Neuronal stem cell (in vitro differentiated cells): ENCODE measurements at regions not wholly inside any gene's neighbourhood (a gene's known extent, or its start where the extent isn't known, plus 50 kb on each side); places are given as distances from the start of the nearest gene placed in this dataset.

Experiments used
- DNase-seq: peaks from one replicate; pipeline ENCODE4 v3.0.0-alpha.2; 2013; ENCODE audit warnings: low spot score
- H2AFZ ChIP-seq: one replicate; pipeline ENCODE4 v1.6.1; 2013; ENCODE audit warnings: mild to moderate bottlenecking, low read length, inconsistent platforms
- H2AK5ac ChIP-seq: 2 replicates; pipeline ENCODE4 v1.6.1; 2013; ENCODE audit warnings: low read depth, mild to moderate bottlenecking, inconsistent platforms, low read length, moderate library complexity, mixed read lengths
- H2BK120ac ChIP-seq: 2 replicates; pipeline ENCODE4 v1.6.1; 2013; ENCODE audit warnings: low read depth, mild to moderate bottlenecking, inconsistent platforms, low read length, moderate library complexity, mixed read lengths
- H2BK12ac ChIP-seq: one replicate; pipeline ENCODE4 v1.6.1; 2013; ENCODE audit warnings: low read length, inconsistent platforms
- H2BK15ac ChIP-seq: 2 replicates; pipeline ENCODE4 v1.6.1; 2013; ENCODE audit warnings: mild to moderate bottlenecking, low read length, inconsistent platforms, mixed read lengths
- H2BK5ac ChIP-seq: one replicate; pipeline ENCODE4 v1.6.1; 2013; ENCODE audit warnings: inconsistent platforms, mild to moderate bottlenecking, low read length, moderate library complexity
- H3K14ac ChIP-seq: one replicate; pipeline ENCODE4 v1.6.1; 2013; ENCODE audit warnings: low read length, inconsistent platforms
- H3K18ac ChIP-seq: 2 replicates; pipeline ENCODE4 v1.6.1; 2013; ENCODE audit warnings: low read length, inconsistent platforms
- H3K23ac ChIP-seq: 2 replicates; pipeline ENCODE4 v1.6.1; 2013; ENCODE audit warnings: low read depth, mild to moderate bottlenecking, mixed read lengths, low read length, inconsistent platforms; ENCODE audit not compliant: poor library complexity
- H3K27ac ChIP-seq: replicated peaks from 3 replicates; pipeline ENCODE4 v1.5.1; 2013; ENCODE audit warnings: low read length, inconsistent platforms
- H3K27me3 ChIP-seq, 3 experiments: 2 replicates each; pipeline ENCODE4 v1.6.1; 2013; ENCODE audit warnings: low read length in 3 of 3, mild to moderate bottlenecking in 2 of 3, inconsistent platforms in 1 of 3, low read depth in 1 of 3, mixed read lengths in 1 of 3, moderate library complexity in 1 of 3; ENCODE audit not compliant: control insufficient read depth in 3 of 3, insufficient read depth in 3 of 3
- H3K36me3 ChIP-seq, 2 donors: replicated peaks in 1 of 2; 2 replicates each; pipeline ENCODE4 v1.6.1; 2013; ENCODE audit warnings: low read length in 2 of 2; ENCODE audit not compliant: control insufficient read depth in 2 of 2, insufficient read depth in 2 of 2
- H3K4ac ChIP-seq: 2 replicates; pipeline ENCODE4 v1.6.1; 2013; ENCODE audit warnings: inconsistent platforms, mild to moderate bottlenecking, low read length, moderate library complexity
- H3K4me1 ChIP-seq, 2 donors: 1 replicate in 1 of 2; 2 replicates in 1 of 2; pipeline ENCODE4 v1.6.1; 2013; ENCODE audit warnings: low read length in 2 of 2, low read depth in 1 of 2; ENCODE audit not compliant: control insufficient read depth in 2 of 2, insufficient read depth in 1 of 2
- H3K4me2 ChIP-seq: one replicate; pipeline ENCODE4 v1.6.1; 2013; ENCODE audit warnings: mild to moderate bottlenecking, low read length, inconsistent platforms; ENCODE audit not compliant: insufficient read depth, poor library complexity, severe bottlenecking
- H3K4me3 ChIP-seq, 2 donors: 2 replicates each; pipeline ENCODE4 v1.5.1; 2013; ENCODE audit warnings: low read length in 2 of 2, mild to moderate bottlenecking in 2 of 2, inconsistent platforms in 1 of 2, moderate library complexity in 1 of 2
- H3K79me1 ChIP-seq: one replicate; pipeline ENCODE4 v1.6.1; 2013; ENCODE audit warnings: low read depth, mild to moderate bottlenecking, inconsistent platforms, low read length, moderate library complexity
- H3K9ac ChIP-seq: one replicate; pipeline ENCODE4 v1.6.1; 2013; ENCODE audit warnings: mild to moderate bottlenecking, low read depth, low read length, inconsistent platforms; ENCODE audit not compliant: poor library complexity
- H3K9me3 ChIP-seq, 2 donors: replicated peaks in 1 of 2; 2 replicates each; pipeline versions ENCODE3 to v1.6.1; 2013; ENCODE audit warnings: low read length in 2 of 2, mild to moderate bottlenecking in 2 of 2, inconsistent platforms in 1 of 2, low read depth in 1 of 2, mixed read lengths in 1 of 2, moderate library complexity in 1 of 2; ENCODE audit not compliant: control insufficient read depth in 2 of 2, insufficient read depth in 1 of 2
- H4K8ac ChIP-seq: one replicate; pipeline ENCODE4 v1.6.1; 2013; ENCODE audit warnings: low read depth, mild to moderate bottlenecking, inconsistent platforms, low read length, moderate library complexity
- H4K91ac ChIP-seq: one replicate; pipeline ENCODE4 v1.6.1; 2013; ENCODE audit warnings: low read length, low read depth, mild to moderate bottlenecking, inconsistent platforms; ENCODE audit not compliant: poor library complexity
- WGBS, 2 donors: extraction: QIAGEN DNeasy Blood & Tissue Kit; methylation state at CpG; one replicate each; pipeline ENCODE4 v1.1.7; 2013; ENCODE audit warnings: missing lambda C conversion rate in 2 of 2, mixed read lengths in 1 of 2; ENCODE audit not compliant: insufficient read length in 2 of 2, insufficient replicate concordance in 1 of 2; ENCODE audit errors: extremely low coverage in 2 of 2; 5-methylcytosine and 5-hydroxymethylcytosine counted together

GRCh38 chr6:56807989-56808337 lies 146.9 kb upstream of the BEND6 start:
- no peak overlapping the region for H2AK5ac ChIP-seq
- no peak overlapping the region for H3K4me3 ChIP-seq
- no peak overlapping the region for H3K18ac ChIP-seq
- H2BK120ac ChIP-seq: no peak overlapping the region
- H3K27me3 ChIP-seq: no peaks in the 10 kb centered on the region
- no peak overlapping the region for H2BK15ac ChIP-seq
- no peak overlapping the region for H2BK5ac ChIP-seq
- no peaks in the 10 kb centered on the region for H3K36me3 ChIP-seq
- WGBS, 2 donors: no CpG with 5 or more reads among the region's 4 CpGs
- peaks cover 2% of the 10 kb centered on the region for H3K79me1 ChIP-seq
- no peak overlapping the region for H3K23ac ChIP-seq
- H3K4ac ChIP-seq: no peak overlapping the region
- H4K8ac ChIP-seq: no peak overlapping the region
- H3K4me2 ChIP-seq: no peak overlapping the region
- no peak overlapping the region for H2AFZ ChIP-seq
- H2BK12ac ChIP-seq: no peak overlapping the region
- no peaks in the 10 kb centered on the region for H3K9me3 ChIP-seq
- no peak overlapping the region for H3K9ac ChIP-seq
- H3K4me1 ChIP-seq: peaks cover 13 to 40% of the 10 kb centered on the region in 2 donors
- no peak for DNase-seq
- no peak overlapping the region for H3K27ac ChIP-seq
- H4K91ac ChIP-seq: no peak overlapping the region
- no peak overlapping the region for H3K14ac ChIP-seq

- no peak overlapping the region for H3K27ac ChIP-seq
- H3K9me3 ChIP-seq: no peaks in the 10 kb centered on the region
- no peak overlapping the region for H2BK15ac ChIP-seq
- H4K91ac ChIP-seq: no peak overlapping the region
- no peak overlapping the region for H2BK12ac ChIP-seq
- H3K4me3 ChIP-seq: no peak overlapping the region
- H4K8ac ChIP-seq: no peak overlapping the region
- peaks cover 2% of the 10 kb centered on the region for H3K79me1 ChIP-seq
- H2BK120ac ChIP-seq: no peak overlapping the region
- peaks cover 13 to 45% of the 10 kb centered on the region in 2 donors for H3K4me1 ChIP-seq
- peak overlapping the region; percentile 42 for H3K18ac ChIP-seq
- H2AFZ ChIP-seq: no peak overlapping the region
- H3K36me3 ChIP-seq: no peaks in the 10 kb centered on the region
- no peak for DNase-seq
- H3K4me2 ChIP-seq: no peak overlapping the region
- H3K4ac ChIP-seq: no peak overlapping the region
- H3K14ac ChIP-seq: no peak overlapping the region
- H3K23ac ChIP-seq: no peak overlapping the region
- WGBS, 2 donors: no CpG with 5 or more reads among the region's 4 CpGs
- H3K9ac ChIP-seq: no peak overlapping the region
- no peak overlapping the region for H2BK5ac ChIP-seq
- no peak overlapping the region for H2AK5ac ChIP-seq
- H3K27me3 ChIP-seq: no peaks in the 10 kb centered on the region
Measured at GRCh38 chr6:56807326-56807988, 147.4 kb upstream of the BEND6 start.

- no CpG with 5 or more reads among the region's 1 CpG for WGBS, 2 donors
- Histone ChIP-seq H2BK5ac (no peak overlapping the region), H4K91ac (no peak overlapping the region), H3K4ac (no peak overlapping the region), H3K79me1 (peaks cover 2% of the 10 kb centered on the region), H3K14ac (no peak overlapping the region), H3K4me3 (no peak overlapping the region), H3K27ac (peak overlapping the region; percentile 19), H3K4me2 (no peak overlapping the region), H2BK120ac (no peak overlapping the region), H3K9ac (no peak overlapping the region), H4K8ac (no peak overlapping the region), H2BK15ac (no peak overlapping the region), H3K4me1 (peaks cover 13 to 47% of the 10 kb centered on the region in 2 donors), H2BK12ac (no peak overlapping the region), H3K27me3 (no peaks in the 10 kb centered on the region), H2AK5ac (no peak overlapping the region), H3K23ac (no peak overlapping the region), H3K18ac (no peak overlapping the region), H3K36me3 (no peaks in the 10 kb centered on the region), H2AFZ (no peak overlapping the region), H3K9me3 (no peaks in the 10 kb centered on the region)
- peak; percentile 23 for DNase-seq
Measured at GRCh38 chr6:56806368-56806767, 148.5 kb upstream of the BEND6 start.

- WGBS, 2 donors: no CpG with 5 or more reads among the region's 1 CpG
- Histone ChIP-seq H2BK12ac (no peak overlapping the region), H3K9ac (no peak overlapping the region), H3K4ac (no peak overlapping the region), H3K79me1 (peaks cover 2% of the 10 kb centered on the region), H3K4me2 (no peak overlapping the region), H2BK120ac (no peak overlapping the region), H3K23ac (no peak overlapping the region), H3K27ac (no peak overlapping the region), H2BK5ac (no peak overlapping the region), H3K36me3 (no peaks in the 10 kb centered on the region), H3K27me3 (no peaks in the 10 kb centered on the region), H4K8ac (no peak overlapping the region), H3K4me1 (peaks cover 13 to 47% of the 10 kb centered on the region in 2 donors), H2AK5ac (no peak overlapping the region), H3K9me3 (no peaks in the 10 kb centered on the region), H2AFZ (no peak overlapping the region), H3K18ac (no peak overlapping the region), H3K14ac (no peak overlapping the region), H4K91ac (no peak overlapping the region), H2BK15ac (no peak overlapping the region), H3K4me3 (no peak overlapping the region)
- DNase-seq: no peak
Measured at GRCh38 chr6:56804996-56805395, 149.9 kb upstream of the BEND6 start.
